ENCODE measurements at regions not wholly inside any gene's neighbourhood (a gene's known extent, or its start where the extent isn't known, plus 50 kb on each side); places are given as distances from the start of the nearest gene placed in this dataset.

- H3K36me3 Mint-ChIP-seq (ENCODE audit: low read depth), result no peaks in the 10 kb centered on the region
- no peaks in the 10 kb centered on the region for H3K4me1 Mint-ChIP-seq
- H3K27me3 Mint-ChIP-seq (ENCODE audit: low read depth, poor library complexity), result peaks cover 28% of the 10 kb centered on the region
- TF ChIP-seq, protein P1, sequence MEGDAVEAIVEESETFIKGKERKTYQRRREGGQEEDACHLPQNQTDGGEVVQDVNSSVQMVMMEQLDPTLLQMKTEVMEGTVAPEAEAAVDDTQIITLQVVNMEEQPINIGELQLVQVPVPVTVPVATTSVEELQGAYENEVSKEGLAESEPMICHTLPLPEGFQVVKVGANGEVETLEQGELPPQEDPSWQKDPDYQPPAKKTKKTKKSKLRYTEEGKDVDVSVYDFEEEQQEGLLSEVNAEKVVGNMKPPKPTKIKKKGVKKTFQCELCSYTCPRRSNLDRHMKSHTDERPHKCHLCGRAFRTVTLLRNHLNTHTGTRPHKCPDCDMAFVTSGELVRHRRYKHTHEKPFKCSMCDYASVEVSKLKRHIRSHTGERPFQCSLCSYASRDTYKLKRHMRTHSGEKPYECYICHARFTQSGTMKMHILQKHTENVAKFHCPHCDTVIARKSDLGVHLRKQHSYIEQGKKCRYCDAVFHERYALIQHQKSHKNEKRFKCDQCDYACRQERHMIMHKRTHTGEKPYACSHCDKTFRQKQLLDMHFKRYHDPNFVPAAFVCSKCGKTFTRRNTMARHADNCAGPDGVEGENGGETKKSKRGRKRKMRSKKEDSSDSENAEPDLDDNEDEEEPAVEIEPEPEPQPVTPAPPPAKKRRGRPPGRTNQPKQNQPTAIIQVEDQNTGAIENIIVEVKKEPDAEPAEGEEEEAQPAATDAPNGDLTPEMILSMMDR (IDR thresholded peaks at IDR 0.05), result no peak
- no peak overlapping the region for H3K27ac Mint-ChIP-seq
- H3K9me3 Mint-ChIP-seq, result no peaks in the 10 kb centered on the region
- no peak overlapping the region for H3K4me3 Mint-ChIP-seq
- DNase-seq, result no peak
Measured at GRCh38 chr20:60990061-60990460, 262.0 kb upstream of the CDH4 start.

- Mint-ChIP-seq H3K9me3 (no peaks in the 10 kb centered on the region), H3K27ac (no peak overlapping the region), H3K4me3 (no peak overlapping the region), H3K36me3 (ENCODE audit: low read depth) (no peaks in the 10 kb centered on the region), H3K4me1 (no peaks in the 10 kb centered on the region), H3K27me3 (ENCODE audit: low read depth, poor library complexity) (peaks cover 26% of the 10 kb centered on the region)
- TF ChIP-seq, protein P1 (IDR thresholded peaks at IDR 0.05), result no peak
- no peak for DNase-seq
Measured at GRCh38 chr20:60990643-60991042, 261.4 kb upstream of the CDH4 start.

GRCh38 chr20:60993433-60994044 lies 258.5 kb upstream of the CDH4 start:
- H3K4me3 Mint-ChIP-seq, result no peak overlapping the region
- TF ChIP-seq, protein P1 (IDR thresholded peaks at IDR 0.05), result peak; percentile 17
- H3K36me3 Mint-ChIP-seq (ENCODE audit: low read depth), result no peaks in the 10 kb centered on the region
- no peaks in the 10 kb centered on the region for H3K9me3 Mint-ChIP-seq
- no peaks in the 10 kb centered on the region for H3K4me1 Mint-ChIP-seq
- no peak for DNase-seq
- H3K27me3 Mint-ChIP-seq (ENCODE audit: low read depth, poor library complexity), result peaks cover 46% of the 10 kb centered on the region
- H3K27ac Mint-ChIP-seq, result no peak overlapping the region

- H3K27ac Mint-ChIP-seq, result no peak overlapping the region
- TF ChIP-seq, protein P1 (IDR thresholded peaks at IDR 0.05), result no peak
- H3K36me3 Mint-ChIP-seq (ENCODE audit: low read depth), result no peaks in the 10 kb centered on the region
- no peaks in the 10 kb centered on the region for H3K9me3 Mint-ChIP-seq
- no peak for DNase-seq
- H3K4me3 Mint-ChIP-seq, result no peak overlapping the region
- no peaks in the 10 kb centered on the region for H3K4me1 Mint-ChIP-seq
- H3K27me3 Mint-ChIP-seq (ENCODE audit: low read depth, poor library complexity), result peaks cover 68% of the 10 kb centered on the region
Measured at GRCh38 chr20:60999250-60999649, 252.8 kb upstream of the CDH4 start.

- TF ChIP-seq, protein P1 (IDR thresholded peaks at IDR 0.05), result no peak
- peaks cover 68% of the 10 kb centered on the region for H3K27me3 Mint-ChIP-seq (ENCODE audit: low read depth, poor library complexity)
- no peaks in the 10 kb centered on the region for H3K36me3 Mint-ChIP-seq (ENCODE audit: low read depth)
- DNase-seq, result no peak
- H3K4me3 Mint-ChIP-seq, result no peak overlapping the region
- no peaks in the 10 kb centered on the region for H3K9me3 Mint-ChIP-seq
- H3K4me1 Mint-ChIP-seq, result no peaks in the 10 kb centered on the region
- no peak overlapping the region for H3K27ac Mint-ChIP-seq
Measured at GRCh38 chr20:61002090-61002489, 250.0 kb upstream of the CDH4 start.

GRCh38 chr20:61014491-61014890 lies 237.6 kb upstream of the CDH4 start:
- peaks cover 8% of the 10 kb centered on the region for H3K9me3 Mint-ChIP-seq
- no peak for DNase-seq
- no peaks in the 10 kb centered on the region for H3K36me3 Mint-ChIP-seq (ENCODE audit: low read depth)
- H3K4me3 Mint-ChIP-seq, result no peak overlapping the region
- H3K27ac Mint-ChIP-seq, result no peak overlapping the region
- TF ChIP-seq, protein P1 (IDR thresholded peaks at IDR 0.05), result no peak
- peaks cover 66% of the 10 kb centered on the region for H3K27me3 Mint-ChIP-seq (ENCODE audit: low read depth, poor library complexity)
- H3K4me1 Mint-ChIP-seq, result no peaks in the 10 kb centered on the region
